K562 (cell line): ENCODE measurements at regions not wholly inside any gene's neighbourhood (a gene's known extent, or its start where the extent isn't known, plus 50 kb on each side); places are given as distances from the start of the nearest gene placed in this dataset.

Source experiments
- ATAC-seq: fragments of 200-7000 bp; cut with Tn5 transposase; 3 replicates; pipeline ENCODE4 v1.9.1; 2020; ENCODE audit warnings: moderate library complexity
- BruUV-seq: library from RNA; stranded (reverse); fragments of 400-500 nt; replicated peaks from 2 replicates; lab custom pipeline; 2021; lab: Mats Ljungman, UMichigan
- CTCF ChIA-PET: fragments of 300-600 bp; formaldehyde crosslinking; extraction: SDS; loops from one replicate; lab custom pipeline; 2021; ENCODE audit warnings: low intra/inter-chr PET ratio; lab: Yijun Ruan, JAX
- POLR2A ChIA-PET: fragments of 300-600, 350-650 bp; sonication (Branson Sonifier 250); formaldehyde crosslinking; extraction: SDS; loops from one replicate; lab custom pipeline; 2021; ENCODE audit warnings: antibody characterized with exemption, inconsistent platforms; lab: Yijun Ruan, JAX
- DNase-seq, 4 experiments: peaks; one replicate each; pipeline versions ENCODE4 v3.0.0 to v3.0.0-alpha.2; 2011 to 2018; ENCODE audit warnings: low spot score in 3 of 4, mixed read lengths in 3 of 4; ENCODE audit errors: extremely low read depth in 1 of 4
- FAIRE-seq: peaks from 2 replicates; lab custom pipeline; 2011; peaks lifted over from hg19 to GRCh38; lab: Jason Lieb, UNC
- H2AFZ ChIP-seq: 2 replicates; pipeline ENCODE4 v1.6.0; 2011; ENCODE audit warnings: low read depth, low read length, control low read depth, inconsistent platforms
- H3K27ac ChIP-seq: fragments of 200-600 bp; 3 replicates; pipeline ENCODE4 v1.8.0; 2011; ENCODE audit warnings: low read depth, mild to moderate bottlenecking, control low read depth, inconsistent platforms, low read length, moderate library complexity, mixed read lengths; ENCODE audit errors: extremely low read depth
- H3K27me3 ChIP-seq, 2 experiments: fragments of 300-600 bp in 1 of 2; 2 replicates in 1 of 2; 3 replicates in 1 of 2; pipeline versions ENCODE4 v1.6.0 to v1.8.0; 2011; ENCODE audit warnings: inconsistent platforms in 2 of 2, low read length in 2 of 2, mild to moderate bottlenecking in 1 of 2, mixed read lengths in 1 of 2, moderate library complexity in 1 of 2; ENCODE audit not compliant: control insufficient read depth in 2 of 2, insufficient read depth in 2 of 2
- H3K36me3 ChIP-seq: fragments of 300-600 bp; 3 replicates; pipeline ENCODE4 v1.8.0; 2011; ENCODE audit warnings: mild to moderate bottlenecking, low read length, inconsistent platforms; ENCODE audit not compliant: control insufficient read depth, insufficient read depth
- H3K4me1 ChIP-seq, 2 experiments: fragments of 200-600 bp in 1 of 2; replicated peaks in 1 of 2; 2 replicates in 1 of 2; 3 replicates in 1 of 2; pipeline versions ENCODE4 v1.5.1 to v1.8.0; 2011; ENCODE audit warnings: inconsistent platforms in 2 of 2, low read length in 2 of 2, mild to moderate bottlenecking in 1 of 2, mixed read lengths in 1 of 2, moderate library complexity in 1 of 2; ENCODE audit not compliant: control insufficient read depth in 2 of 2, insufficient read depth in 2 of 2
- H3K4me2 ChIP-seq: 2 replicates; pipeline ENCODE4 v1.6.1; 2011; ENCODE audit warnings: low read length, control low read depth, inconsistent platforms, mixed read lengths; ENCODE audit not compliant: insufficient read depth
- H3K4me3 ChIP-seq: fragments of 200-600 bp; sonication (generic), shearing (Covaris generic); 2 replicates; pipeline ENCODE4 v1.5.1; 2016; ENCODE audit warnings: control low read depth, inconsistent platforms
- H3K79me2 ChIP-seq: fragments of 200-600 bp; 3 replicates; pipeline ENCODE4 v1.8.0; 2011; ENCODE audit warnings: low read length, inconsistent platforms; ENCODE audit not compliant: control insufficient read depth, insufficient read depth
- H3K9ac ChIP-seq, 2 experiments: 2 replicates each; pipeline versions ENCODE4 v1.6.0 to v1.6.1; 2011; ENCODE audit warnings: low read depth in 2 of 2, low read length in 2 of 2, control low read depth in 1 of 2, inconsistent platforms in 1 of 2, mild to moderate bottlenecking in 1 of 2, mixed read lengths in 1 of 2; ENCODE audit not compliant: insufficient read depth in 1 of 2
- H3K9me1 ChIP-seq: one replicate; pipeline ENCODE4 v1.6.0; 2011; ENCODE audit warnings: inconsistent platforms, mild to moderate bottlenecking, low read length, moderate library complexity; ENCODE audit not compliant: control insufficient read depth, insufficient read depth
- H3K9me3 ChIP-seq: replicated peaks from 2 replicates; pipeline ENCODE4 v1.5.1; 2011; ENCODE audit warnings: low read depth, low read length, inconsistent platforms; ENCODE audit not compliant: control insufficient read depth, insufficient read depth
- H4K20me1 ChIP-seq: replicated peaks from 2 replicates; pipeline ENCODE4 v1.6.1; 2011; ENCODE audit warnings: low read length, inconsistent platforms, mixed read lengths; ENCODE audit not compliant: control insufficient read depth, insufficient read depth
- MXI1 ChIP-seq: IDR thresholded peaks from 2 replicates; pipeline ENCODE4 v1.6.1; 2011; ENCODE audit warnings: low read depth, mild to moderate bottlenecking, improper control_type of control experiment, low read length
- RAD21 ChIP-seq, 2 experiments: fragments of 250-450 bp in 1 of 2; fragments of 450-650 bp in 1 of 2; sonication (Bioruptor Pico) in 1 of 2; formaldehyde crosslinking in 1 of 2; IDR thresholded peaks in 1 of 2; conservative IDR thresholded peaks in 1 of 2; 2 replicates each; pipeline versions ENCODE4 v1.4.0 to v1.8.0; 2020 to 2022; ENCODE audit warnings: mild to moderate bottlenecking in 2 of 2, moderate library complexity in 1 of 2
- ZNF174 ChIP-seq: fragments of 250-450 bp; sonication (Bioruptor Pico); IDR thresholded peaks from 2 replicates; pipeline ENCODE4 v1.4.0; 2020; ENCODE audit warnings: mild to moderate bottlenecking
- ZNF217 ChIP-seq: sonication (generic); formaldehyde crosslinking; IDR thresholded peaks from 2 replicates; pipeline ENCODE4 v1.8.0; 2022; ENCODE audit warnings: mild to moderate bottlenecking, missing genetic modification reagents
- ZNF277 ChIP-seq: fragments of 250-450 bp; sonication (Bioruptor Pico); IDR thresholded peaks from 2 replicates; pipeline ENCODE4 v1.8.0; 2022; ENCODE audit warnings: inconsistent platforms, mild to moderate bottlenecking, moderate library complexity, borderline replicate concordance
- WGBS: fragments of 100-300 bp; shearing (Covaris generic); methylation state at CpG from one replicate; pipeline ENCODE4 v1.1.6; 2016; ENCODE audit warnings: low coverage, mixed read lengths; ENCODE audit not compliant: insufficient coverage; ENCODE audit errors: missing lambda C conversion rate; 5-methylcytosine and 5-hydroxymethylcytosine counted together
- in situ Hi-C: fragments of 300-500 bp; cut with MboI; formaldehyde crosslinking; loops from 4 replicates; pipeline ENCODE4 v1.15.0; 2018; ENCODE audit warnings: inconsistent platforms, mixed read lengths
- intact Hi-C: fragments of 100-400 bp; cut with micrococcal nuclease; formaldehyde crosslinking; loops from 2 replicates; pipeline ENCODE4 v1.14.2; 2022

- no peaks in the 10 kb centered on the region for H3K79me2 ChIP-seq
- no peak overlapping the region for H3K4me3 ChIP-seq
- ATAC-seq (no peak), FAIRE-seq (no peak), DNase-seq (no peak)
- CTCF ChIA-PET: no interaction called here
- no peaks in the 10 kb centered on the region for H3K9me1 ChIP-seq
- H3K4me1 ChIP-seq: peaks cover 0 to 3% of the 10 kb centered on the region in 2 experiments; a peak in 2 of 5 replicates
- H3K27me3 ChIP-seq: no peaks in the 10 kb centered on the region
- H3K4me2 ChIP-seq: no peak overlapping the region
- in situ Hi-C loops (no loop called here), intact Hi-C loops (no loop called here)
- H3K9ac ChIP-seq: no peak overlapping the region
- H3K27ac ChIP-seq: no peak overlapping the region
- POLR2A ChIA-PET: no interaction called here
- H2AFZ ChIP-seq: no peak overlapping the region
- no peaks in the 10 kb centered on the region for H4K20me1 ChIP-seq
- no TSS peak for BruUV-seq
- TF ChIP-seq ZNF217 (no peak), ZNF277 (CRISPR knock-in tag) (no peak)
- H3K36me3 ChIP-seq: no peaks in the 10 kb centered on the region
- H3K9me3 ChIP-seq: no peaks in the 10 kb centered on the region; the same call in 1 of the 2 replicates
Measured at GRCh38 chr2:195480121-195480520, 176.9 kb upstream of the SLC39A10 start.

GRCh38 chr2:195479407-195479806 lies 177.6 kb upstream of the SLC39A10 start:
- no peaks in the 10 kb centered on the region for H3K79me2 ChIP-seq
- no peak overlapping the region for H3K27ac ChIP-seq
- no peak overlapping the region for H3K4me2 ChIP-seq
- no peak for FAIRE-seq
- no peak overlapping the region for H3K4me3 ChIP-seq
- H3K9me3 ChIP-seq: no peaks in the 10 kb centered on the region; the same call in 1 of the 2 replicates
- BruUV-seq: no TSS peak
- WGBS: 43% methylated on average over 3 of the region's 3 CpGs
- H3K9me1 ChIP-seq: no peaks in the 10 kb centered on the region
- no peak for ATAC-seq
- H3K36me3 ChIP-seq: no peaks in the 10 kb centered on the region
- ChIA-PET POLR2A (no interaction called here), CTCF (no interaction called here)
- no peak for DNase-seq
- no peak overlapping the region for H3K9ac ChIP-seq
- H4K20me1 ChIP-seq: no peaks in the 10 kb centered on the region
- H3K4me1 ChIP-seq: peaks cover 0 to 3% of the 10 kb centered on the region in 2 experiments; a peak in 2 of 5 replicates
- H2AFZ ChIP-seq: no peak overlapping the region
- intact Hi-C loops: no loop called here
- H3K27me3 ChIP-seq: no peaks in the 10 kb centered on the region
- TF ChIP-seq MXI1 (no peak), RAD21 (CRISPR knock-in tag; conservative IDR thresholded peaks at IDR 0.05 in 1 of 2, IDR thresholded peaks at IDR 0.05 in 1 of 2) (0 out of 4 replicates have a peak, but pooled peaks of 1 of the 2 experiments have one; percentile 5), ZNF174 (CRISPR knock-in tag) (no peak)
- in situ Hi-C loops: no loop called here
